ENCODE measurements at regions not wholly inside any gene's neighbourhood (a gene's known extent, or its start where the extent isn't known, plus 50 kb on each side); places are given as distances from the start of the nearest gene placed in this dataset.
A peak's percentile ranks its signal among the peaks of the same experiment; 100 is the strongest.

GRCh38 chrX:79300856-79301255 is 66.3 kb downstream of the ITM2A start:
- no peak for DNase-seq

- no peak for DNase-seq
These were observed 76.5 kb downstream of the ITM2A start for GRCh38 chrX:79290596-79290995.

- DNase-seq: no peak
These were observed 78.4 kb downstream of the ITM2A start for GRCh38 chrX:79288733-79289132.

- no peak for DNase-seq
These were observed 79.4 kb downstream of the ITM2A start for GRCh38 chrX:79287724-79288123.

- DNase-seq: no peak
These were observed 85.4 kb downstream of the ITM2A start for GRCh38 chrX:79281775-79282174.

GRCh38 chrX:79270401-79270800 is 96.7 kb downstream of the ITM2A start:
- DNase-seq: peak; percentile 74 to 75

GRCh38 chrX:79268788-79269187 is 98.3 kb downstream of the ITM2A start:
- no peak for DNase-seq

- no peak for DNase-seq
These were observed 100.4 kb downstream of the ITM2A start for GRCh38 chrX:79266702-79267101.

GRCh38 chrX:79263550-79263949 is 103.6 kb downstream of the ITM2A start:
- no peak for DNase-seq

- DNase-seq: peak; percentile 52 to 55
These were observed 108.0 kb downstream of the ITM2A start for GRCh38 chrX:79259073-79259689.

- DNase-seq: no peak
These were observed 99.2 kb downstream of the GPR174 start for GRCh38 chrX:79243691-79244090.

GRCh38 chrX:79235899-79236298 is 91.4 kb downstream of the GPR174 start:
- no peak for DNase-seq

GRCh38 chrX:79231662-79232061 is 87.2 kb downstream of the GPR174 start:
- DNase-seq: no peak

Measured in activated CD4-positive, alpha-beta T cell treated with anti-CD3 and anti-CD28 coated beads for 4 hours (primary cell).